OCI-LY3 (cell line): ENCODE measurements at regions not wholly inside any gene's neighbourhood (a gene's known extent, or its start where the extent isn't known, plus 50 kb on each side); places are given as distances from the start of the nearest gene placed in this dataset.

Experiments used
- EZH2phosphoT487 ChIP-seq: fragments of 200-600 bp; shearing (Covaris generic); IDR thresholded peaks from 2 replicates; pipeline ENCODE4 v1.6.1; 2018; ENCODE audit warnings: antibody characterized with exemption, mixed run types, low read depth
- TF ChIP-seq, protein P1 (sequence below): fragments of 200-600, 300-600 bp; sonication (generic); IDR thresholded peaks from 2 replicates; pipeline ENCODE4 v1.5.1; 2014; ENCODE audit warnings: antibody characterized with exemption, low read length, low read depth

DNA sequence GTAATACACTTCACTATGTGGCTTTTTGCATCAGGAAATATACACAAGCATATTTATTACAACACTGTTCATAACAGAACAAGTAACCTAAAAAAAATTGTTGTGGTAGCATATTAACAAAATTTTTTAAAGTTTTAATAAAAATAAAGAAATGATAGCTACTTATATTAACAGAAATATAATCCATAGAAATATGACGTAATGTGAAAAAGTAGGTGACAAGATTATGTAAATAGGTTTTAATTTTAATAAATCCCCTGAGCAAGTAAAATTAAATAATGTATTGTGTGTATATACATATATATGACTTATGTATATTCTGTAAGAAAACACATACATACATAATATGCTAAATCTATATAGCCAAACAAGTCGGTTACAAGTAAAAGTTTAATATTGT, 359.9 kb downstream of the SEC16B start:
- TF ChIP-seq, protein P1, sequence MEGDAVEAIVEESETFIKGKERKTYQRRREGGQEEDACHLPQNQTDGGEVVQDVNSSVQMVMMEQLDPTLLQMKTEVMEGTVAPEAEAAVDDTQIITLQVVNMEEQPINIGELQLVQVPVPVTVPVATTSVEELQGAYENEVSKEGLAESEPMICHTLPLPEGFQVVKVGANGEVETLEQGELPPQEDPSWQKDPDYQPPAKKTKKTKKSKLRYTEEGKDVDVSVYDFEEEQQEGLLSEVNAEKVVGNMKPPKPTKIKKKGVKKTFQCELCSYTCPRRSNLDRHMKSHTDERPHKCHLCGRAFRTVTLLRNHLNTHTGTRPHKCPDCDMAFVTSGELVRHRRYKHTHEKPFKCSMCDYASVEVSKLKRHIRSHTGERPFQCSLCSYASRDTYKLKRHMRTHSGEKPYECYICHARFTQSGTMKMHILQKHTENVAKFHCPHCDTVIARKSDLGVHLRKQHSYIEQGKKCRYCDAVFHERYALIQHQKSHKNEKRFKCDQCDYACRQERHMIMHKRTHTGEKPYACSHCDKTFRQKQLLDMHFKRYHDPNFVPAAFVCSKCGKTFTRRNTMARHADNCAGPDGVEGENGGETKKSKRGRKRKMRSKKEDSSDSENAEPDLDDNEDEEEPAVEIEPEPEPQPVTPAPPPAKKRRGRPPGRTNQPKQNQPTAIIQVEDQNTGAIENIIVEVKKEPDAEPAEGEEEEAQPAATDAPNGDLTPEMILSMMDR, result no peak
- TF ChIP-seq EZH2phosphoT487, result no peak
